Transverse colon (tissue), 4 donors: ENCODE measurements at regions not wholly inside any gene's neighbourhood (a gene's known extent, or its start where the extent isn't known, plus 50 kb on each side); places are given as distances from the start of the nearest gene placed in this dataset.

ENCODE experiments used
- DNase-seq: peaks from one replicate; pipeline ENCODE4 v3.0.0-alpha.2; 2019
- H3K27ac ChIP-seq, 4 donors: fragments of 200-600 bp; sonication (generic); 2 replicates each; pipeline ENCODE4 v1.5.1; 2016 to 2018; ENCODE audit warnings: inconsistent platforms in 4 of 4
- H3K27me3 ChIP-seq: fragments of 200-600 bp; sonication (generic); 2 replicates; pipeline ENCODE4 v1.5.1; 2017; ENCODE audit warnings: inconsistent platforms
- H3K36me3 ChIP-seq, 4 donors: fragments of 200-600 bp; sonication (generic); 2 replicates each; pipeline ENCODE4 v1.5.1; 2017 to 2019; ENCODE audit warnings: inconsistent platforms in 4 of 4
- H3K4me1 ChIP-seq, 4 donors: fragments of 200-600 bp; sonication (generic); 2 replicates each; pipeline ENCODE4 v1.5.1; 2017 to 2020; ENCODE audit warnings: inconsistent platforms in 4 of 4
- H3K4me3 ChIP-seq, 4 donors: fragments of 200-600 bp; sonication (generic); 1 replicate in 1 of 4; 2 replicates in 3 of 4; pipeline versions ENCODE4 v1.5.1 to v1.6.1; 2017 to 2019; ENCODE audit warnings: inconsistent platforms in 4 of 4
- H3K9me3 ChIP-seq, 2 donors: fragments of 200-600 bp; sonication (generic); 2 replicates each; pipeline ENCODE4 v1.5.1; 2017 to 2019; ENCODE audit warnings: inconsistent platforms in 2 of 2
- EP300 ChIP-seq: sonication (generic); formaldehyde crosslinking; IDR thresholded peaks from one replicate; pipeline ENCODE4 v1.6.1; 2017; ENCODE audit warnings: antibody characterized with exemption, low read depth
- POLR2A ChIP-seq: fragments of 450-650 bp; IDR thresholded peaks from one replicate; pipeline ENCODE4 v1.6.1; 2016; ENCODE audit warnings: antibody characterized with exemption, mild to moderate bottlenecking, moderate library complexity
- POLR2AphosphoS5 ChIP-seq, 3 donors: sonication (generic); formaldehyde crosslinking; IDR thresholded peaks; one replicate each; pipeline ENCODE4 v1.6.1; 2016; ENCODE audit warnings: antibody characterized with exemption in 3 of 3
- WGBS, 2 donors: methylation state at CpG; one replicate each; pipeline ENCODE4 v1.1.5; 2018; ENCODE audit warnings: low coverage in 1 of 2; 5-methylcytosine and 5-hydroxymethylcytosine counted together
- in situ Hi-C, 4 donors: fragments of 200-750 bp; cut with MboI; loops; one replicate each; pipeline versions ENCODE4 v1.15.0 to v1.15.1; 2017; ENCODE audit warnings: low sequenced_read_pairs in 3 of 4, low pct_ligation_motif_present in 1 of 4, low pct_unique_long_range_greater_than_20kb in 1 of 4
- intact Hi-C: fragments of 100-400 bp; cut with DNase I; formaldehyde crosslinking; loops from one replicate; pipeline ENCODE4 v1.15.1; 2023; ENCODE audit warnings: low total_unique reads
- TF ChIP-seq, protein P1 (sequence below), 5 experiments: fragments of 200-600 bp in 3 of 5; fragments of 450-650 bp in 2 of 5; sonication (generic) in 3 of 5; IDR thresholded peaks; 1 replicate in 2 of 5; 2 replicates in 3 of 5; pipeline ENCODE4 v1.5.1; 2016 to 2017; ENCODE audit warnings: antibody characterized with exemption in 5 of 5, inconsistent platforms in 3 of 5, mild to moderate bottlenecking in 2 of 5, moderate library complexity in 1 of 5

DNA sequence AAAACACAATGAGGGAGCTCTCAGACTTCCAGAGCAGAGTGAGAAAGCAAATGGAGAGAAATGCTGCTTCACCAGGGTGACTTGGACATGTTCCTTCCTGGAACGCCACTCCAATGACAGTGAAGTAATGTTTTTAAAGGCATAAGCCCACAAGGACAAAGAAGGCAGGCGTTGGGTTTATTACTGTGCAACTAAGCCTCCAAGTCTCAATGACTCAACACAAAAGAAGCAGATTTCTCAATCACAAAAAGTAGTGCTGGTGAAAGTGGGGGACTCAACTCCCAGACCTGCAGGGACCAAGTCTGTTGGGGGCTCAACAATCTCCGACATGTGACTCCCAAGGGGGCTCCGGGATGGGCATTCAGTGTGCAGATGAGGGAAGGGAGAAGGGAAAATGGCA, 505.2 kb downstream of the BCL11B start:
- intact Hi-C loops (no loop called here), in situ Hi-C loops (no loop called here)
- no peak for DNase-seq
- Histone ChIP-seq H3K9me3 (peaks cover 11 to 15% of the 10 kb centered on the region in 2 donors), H3K36me3 (no peaks in the 10 kb centered on the region), H3K4me1 (no peaks in the 10 kb centered on the region), H3K27me3 (no peaks in the 10 kb centered on the region), H3K27ac (no peak overlapping the region), H3K4me3 (no peak overlapping the region)
- 0 to 49% methylated on average over 2 to 4 of the region's 4 CpGs for WGBS, 2 donors
- TF ChIP-seq POLR2A (no peak), POLR2AphosphoS5 (IDR thresholded peaks at IDR 0.05) (no peak), EP300 (no peak)
- TF ChIP-seq, protein P1, sequence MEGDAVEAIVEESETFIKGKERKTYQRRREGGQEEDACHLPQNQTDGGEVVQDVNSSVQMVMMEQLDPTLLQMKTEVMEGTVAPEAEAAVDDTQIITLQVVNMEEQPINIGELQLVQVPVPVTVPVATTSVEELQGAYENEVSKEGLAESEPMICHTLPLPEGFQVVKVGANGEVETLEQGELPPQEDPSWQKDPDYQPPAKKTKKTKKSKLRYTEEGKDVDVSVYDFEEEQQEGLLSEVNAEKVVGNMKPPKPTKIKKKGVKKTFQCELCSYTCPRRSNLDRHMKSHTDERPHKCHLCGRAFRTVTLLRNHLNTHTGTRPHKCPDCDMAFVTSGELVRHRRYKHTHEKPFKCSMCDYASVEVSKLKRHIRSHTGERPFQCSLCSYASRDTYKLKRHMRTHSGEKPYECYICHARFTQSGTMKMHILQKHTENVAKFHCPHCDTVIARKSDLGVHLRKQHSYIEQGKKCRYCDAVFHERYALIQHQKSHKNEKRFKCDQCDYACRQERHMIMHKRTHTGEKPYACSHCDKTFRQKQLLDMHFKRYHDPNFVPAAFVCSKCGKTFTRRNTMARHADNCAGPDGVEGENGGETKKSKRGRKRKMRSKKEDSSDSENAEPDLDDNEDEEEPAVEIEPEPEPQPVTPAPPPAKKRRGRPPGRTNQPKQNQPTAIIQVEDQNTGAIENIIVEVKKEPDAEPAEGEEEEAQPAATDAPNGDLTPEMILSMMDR (IDR thresholded peaks at IDR 0.05), result no peak

DNA sequence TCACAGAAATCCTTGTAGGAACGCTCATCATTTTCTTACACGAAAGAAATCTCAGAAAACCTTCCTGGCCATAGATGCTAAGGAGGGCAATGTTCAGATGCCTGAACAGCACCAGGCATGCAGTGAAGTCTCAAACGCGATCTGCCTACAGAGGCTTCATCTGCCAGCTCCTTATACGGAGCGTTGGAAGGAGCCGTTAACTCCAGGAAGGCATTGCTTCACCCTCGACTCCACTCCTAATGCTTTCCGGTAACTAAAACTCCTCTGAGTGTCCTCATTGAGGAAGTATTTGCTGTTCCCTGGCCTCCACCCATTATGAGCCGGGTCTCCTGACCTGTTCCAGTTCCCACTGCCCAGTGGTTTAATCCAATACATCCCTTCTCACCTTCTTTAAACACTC, 502.7 kb downstream of the BCL11B start:
- no peaks in the 10 kb centered on the region for H3K36me3 ChIP-seq
- no peak overlapping the region for H3K4me3 ChIP-seq
- no peaks in the 10 kb centered on the region for H3K27me3 ChIP-seq
- H3K4me1 ChIP-seq, result no peaks in the 10 kb centered on the region
- in situ Hi-C loops, result no loop called here
- H3K27ac ChIP-seq, result no peak overlapping the region
- peaks cover 0 to 3% of the 10 kb centered on the region in 2 donors for H3K9me3 ChIP-seq
- DNase-seq, result no peak
- WGBS, 2 donors, result 75 to 79% methylated on average over 7 to 10 of the region's 10 CpGs
- intact Hi-C loops, result no loop called here
- TF ChIP-seq EP300, result no peak
- TF ChIP-seq POLR2A, result no peak
- no peak for TF ChIP-seq POLR2AphosphoS5 (IDR thresholded peaks at IDR 0.05)

DNA sequence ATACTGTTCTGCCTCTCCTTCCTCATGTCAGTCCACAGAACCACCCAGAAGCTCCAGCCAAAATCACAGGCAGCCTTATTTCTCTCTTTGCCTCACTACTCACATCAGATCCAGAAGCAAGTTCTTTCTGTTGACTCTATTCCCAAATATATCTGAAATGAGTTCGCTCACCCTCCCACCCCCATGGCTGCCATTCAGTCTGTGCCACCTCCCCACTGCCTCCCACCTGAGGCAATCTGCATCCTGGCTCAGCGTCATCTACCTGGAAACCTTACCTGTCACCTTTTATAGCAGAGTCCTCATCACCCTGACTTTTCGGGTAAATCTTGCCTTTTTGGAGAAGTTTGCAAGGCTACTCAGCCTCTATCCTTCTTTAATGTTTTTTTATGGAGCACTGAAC, 501.8 kb downstream of the BCL11B start:
- 94 to 100% methylated on average over 3 of the region's 3 CpGs for WGBS, 2 donors

DNA sequence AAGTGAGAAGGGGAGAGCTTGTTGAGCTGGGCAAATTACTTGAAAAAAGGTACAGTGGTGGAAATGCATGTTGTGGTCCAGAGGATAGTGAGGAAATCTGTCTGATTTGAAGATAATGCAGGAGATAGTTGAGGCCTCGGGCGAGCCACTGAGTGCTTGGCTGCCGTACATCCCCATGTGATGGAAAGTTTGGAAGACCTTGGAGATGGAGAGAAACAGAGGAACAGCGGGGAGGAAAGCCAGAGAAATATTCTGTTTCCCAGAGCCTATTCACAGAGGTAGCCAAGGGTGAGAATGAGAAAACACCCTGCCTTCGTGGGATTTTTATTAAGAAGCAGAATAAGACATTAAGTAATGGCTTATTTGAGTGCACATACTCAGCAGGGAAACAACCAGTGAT, 498.2 kb downstream of the BCL11B start:
- Histone ChIP-seq H3K36me3 (no peaks in the 10 kb centered on the region), H3K4me1 (no peaks in the 10 kb centered on the region), H3K9me3 (no peaks in the 10 kb centered on the region), H3K27ac (no peak overlapping the region), H3K4me3 (no peak overlapping the region), H3K27me3 (no peaks in the 10 kb centered on the region)
- 80 to 88% methylated on average over 1 to 5 of the region's 5 CpGs for WGBS, 2 donors
- no peak for DNase-seq
- in situ Hi-C loops, result no loop called here
- intact Hi-C loops, result no loop called here
- TF ChIP-seq POLR2AphosphoS5 (IDR thresholded peaks at IDR 0.05) (no peak), POLR2A (no peak), EP300 (no peak)
- TF ChIP-seq, protein P1 (IDR thresholded peaks at IDR 0.05), result no peak

More for the DNA sequence above, 501.8 kb downstream of the BCL11B start:
- in situ Hi-C loops, result no loop called here
- DNase-seq, result no peak
- Histone ChIP-seq H3K4me1 (no peaks in the 10 kb centered on the region), H3K4me3 (no peak overlapping the region), H3K27ac (no peak overlapping the region), H3K9me3 (no peaks in the 10 kb centered on the region), H3K27me3 (no peaks in the 10 kb centered on the region), H3K36me3 (no peaks in the 10 kb centered on the region)
- intact Hi-C loops, result no loop called here
- TF ChIP-seq POLR2AphosphoS5 (IDR thresholded peaks at IDR 0.05), result no peak
- no peak for TF ChIP-seq EP300
- no peak for TF ChIP-seq POLR2A
- TF ChIP-seq, protein P1 (IDR thresholded peaks at IDR 0.05), result no peak

DNA sequence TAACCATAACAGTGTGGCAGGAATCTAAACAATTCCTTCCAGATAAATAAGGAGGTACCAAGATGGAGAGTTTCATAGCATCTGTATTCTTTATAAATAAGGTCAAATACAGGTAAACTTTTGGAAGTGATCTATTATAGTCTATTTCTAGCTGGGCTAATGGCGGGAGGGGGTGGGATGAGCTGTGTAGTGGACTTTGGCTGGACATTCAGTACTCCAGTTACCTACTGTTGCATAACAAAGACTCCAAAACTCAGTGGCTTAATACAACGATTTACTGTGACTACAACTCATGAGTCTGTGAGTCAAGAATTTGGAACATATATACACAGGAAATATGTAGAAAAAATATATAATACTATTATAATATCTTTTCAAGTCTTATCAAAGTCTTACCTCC, 496.1 kb downstream of the BCL11B start:
- no peaks in the 10 kb centered on the region for H3K27me3 ChIP-seq
- no peak overlapping the region for H3K27ac ChIP-seq
- no peaks in the 10 kb centered on the region for H3K4me1 ChIP-seq
- no peaks in the 10 kb centered on the region for H3K36me3 ChIP-seq
- H3K9me3 ChIP-seq, result no peaks in the 10 kb centered on the region
- in situ Hi-C loops, result no loop called here
- DNase-seq, result no peak
- no peak overlapping the region for H3K4me3 ChIP-seq
- intact Hi-C loops, result no loop called here
- no peak for TF ChIP-seq POLR2A
- no peak for TF ChIP-seq EP300
- TF ChIP-seq POLR2AphosphoS5 (IDR thresholded peaks at IDR 0.05), result no peak
- TF ChIP-seq, protein P1 (IDR thresholded peaks at IDR 0.05), result no peak
- WGBS, 2 donors, result 76 to 80% methylated on average over 1 to 2 of the region's 2 CpGs
